Stimulated activated CD8-positive, alpha-beta memory T cell treated with anti-CD3 and anti-CD28 coated beads, Interleukin-12 subunit alpha, Interleukin-12 subunit beta, amount 100 ng/mL, for 24 hours (primary cell): ENCODE measurements at regions not wholly inside any gene's neighbourhood (a gene's known extent, or its start where the extent isn't known, plus 50 kb on each side); places are given as distances from the start of the nearest gene placed in this dataset.

Source experiments
- DNase-seq: peaks from one replicate; pipeline ENCODE4 v3.0.0-alpha.2; 2020; ENCODE audit errors: extremely low read depth

DNA sequence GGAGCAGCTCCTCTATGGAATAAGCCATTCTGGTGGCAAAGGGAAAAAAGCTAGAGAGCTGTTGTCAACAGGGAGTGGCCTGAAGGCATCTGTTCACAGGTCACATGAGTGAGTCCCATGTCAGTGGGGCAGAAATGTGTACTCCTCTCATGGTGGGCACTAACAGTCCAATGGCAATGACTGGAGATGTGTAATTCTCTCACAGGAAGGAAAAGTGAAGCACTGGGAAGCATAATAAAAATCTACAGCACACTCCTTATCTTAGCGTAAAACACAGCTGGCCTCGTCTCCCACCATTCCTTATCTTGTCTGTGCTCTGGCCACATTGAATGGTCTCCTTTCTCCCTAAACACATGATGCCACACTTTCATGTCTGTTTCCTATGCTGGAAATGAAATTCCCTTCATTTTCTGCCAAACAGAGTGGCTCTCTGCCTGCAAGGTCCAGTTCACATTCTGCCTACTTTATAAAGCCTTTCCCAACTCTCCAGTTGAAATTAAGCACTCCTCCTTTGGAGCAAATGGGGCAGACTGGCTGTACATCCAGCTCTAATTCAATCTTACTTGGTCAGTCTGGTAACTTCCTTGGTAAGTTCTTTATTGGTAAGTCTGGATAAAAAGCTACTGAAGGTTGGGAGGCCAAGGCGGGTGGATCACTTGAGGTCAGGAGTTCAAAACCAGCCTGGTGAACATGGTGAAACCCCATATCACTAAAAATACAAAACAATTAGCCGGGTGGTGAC lies 139.8 kb downstream of the RPL22L1 start:
- no peak for DNase-seq

DNA sequence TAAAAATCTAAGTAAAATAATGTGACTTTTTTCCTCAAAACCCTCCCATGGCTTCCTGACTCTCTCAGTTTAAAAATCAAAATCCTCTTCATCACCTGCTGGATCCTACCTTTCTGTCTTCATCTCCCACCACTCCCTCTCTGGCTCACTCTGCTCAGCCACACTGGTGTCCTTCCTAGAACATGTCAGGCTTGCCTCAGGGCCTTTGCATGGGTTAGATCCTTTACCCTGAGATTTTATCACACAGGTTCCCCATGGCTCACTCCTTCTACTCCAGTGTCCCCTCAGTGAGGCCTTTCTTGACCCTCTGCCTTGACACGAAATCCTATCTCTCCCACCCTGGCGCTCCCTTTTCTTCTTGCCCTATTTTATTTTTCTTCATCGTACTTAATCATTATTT lies 141.8 kb downstream of the RPL22L1 start:
- no peak for DNase-seq

DNA sequence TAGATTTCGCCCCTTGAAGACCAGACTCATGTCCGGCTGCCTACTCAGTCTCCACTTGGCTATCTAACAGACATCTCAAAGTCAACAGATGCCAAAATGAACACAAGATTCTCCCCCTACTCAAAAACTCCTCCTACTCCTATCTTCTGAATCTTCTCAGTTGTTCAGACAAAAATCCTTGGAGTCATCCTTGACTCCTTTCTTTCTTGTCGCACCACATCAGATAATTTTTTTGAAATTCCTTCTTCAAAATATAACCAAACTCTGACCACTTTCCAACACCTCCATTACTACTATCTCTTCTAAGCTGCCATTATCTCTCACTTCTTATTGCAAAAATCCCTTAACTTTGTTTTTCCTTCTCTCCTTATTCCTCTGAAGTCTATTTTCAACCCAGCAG lies 141.9 kb upstream of the SLC7A14 start:
- DNase-seq = no peak

DNA sequence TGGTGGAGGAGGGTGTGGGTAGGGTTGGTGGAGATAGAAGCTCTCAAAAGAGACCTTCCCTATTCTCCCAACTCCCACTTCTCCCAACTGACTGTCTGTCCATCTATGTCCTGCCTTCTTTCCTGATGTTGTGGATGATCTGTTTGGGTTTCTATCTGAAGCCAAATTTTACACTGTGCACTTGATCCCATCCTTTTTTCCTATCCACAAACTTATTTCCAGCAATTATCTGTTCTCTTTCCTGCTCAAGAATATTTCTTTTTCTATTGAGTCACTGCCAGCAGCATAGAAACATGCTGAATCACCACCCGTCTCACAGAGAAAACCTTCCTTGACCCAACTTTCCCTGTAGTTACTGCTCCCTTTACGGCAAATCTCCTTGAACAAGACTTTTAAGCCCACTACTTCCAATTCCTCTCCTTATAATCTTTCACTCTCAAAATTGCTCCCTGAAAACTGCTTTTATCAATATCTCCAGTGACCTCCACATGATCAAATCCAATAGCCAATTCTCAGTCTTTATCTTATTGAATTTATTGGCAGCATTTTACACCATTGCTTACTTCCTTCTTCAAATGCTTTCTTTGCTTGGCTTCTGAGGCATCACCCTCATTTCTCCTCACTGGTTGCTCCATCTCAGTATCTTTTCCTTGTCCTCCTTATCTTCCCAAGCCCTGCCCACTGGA lies 141.2 kb upstream of the SLC7A14 start:
- DNase-seq = no peak

DNA sequence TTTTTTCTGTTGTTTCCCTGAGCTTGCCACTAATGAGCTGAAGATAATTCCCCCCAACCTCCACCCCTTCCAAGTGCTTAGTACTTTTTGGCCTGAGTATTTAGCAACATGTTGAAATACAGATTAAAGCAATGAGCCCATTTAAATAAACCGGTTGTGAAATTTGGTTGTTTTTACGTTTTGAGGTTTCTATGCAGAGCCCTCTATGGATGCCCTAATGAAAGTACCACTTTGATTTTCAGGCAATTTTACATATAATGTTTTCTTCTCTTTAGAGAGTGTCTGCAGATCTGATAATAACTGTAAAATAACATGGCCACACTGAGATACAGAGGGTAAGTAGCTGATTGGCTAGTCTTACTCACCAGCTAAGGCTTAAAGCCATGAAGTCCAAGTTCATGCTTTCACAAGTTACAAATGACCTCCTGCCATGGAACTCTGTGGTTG lies 139.4 kb upstream of the SLC7A14 start:
- no peak for DNase-seq

DNA sequence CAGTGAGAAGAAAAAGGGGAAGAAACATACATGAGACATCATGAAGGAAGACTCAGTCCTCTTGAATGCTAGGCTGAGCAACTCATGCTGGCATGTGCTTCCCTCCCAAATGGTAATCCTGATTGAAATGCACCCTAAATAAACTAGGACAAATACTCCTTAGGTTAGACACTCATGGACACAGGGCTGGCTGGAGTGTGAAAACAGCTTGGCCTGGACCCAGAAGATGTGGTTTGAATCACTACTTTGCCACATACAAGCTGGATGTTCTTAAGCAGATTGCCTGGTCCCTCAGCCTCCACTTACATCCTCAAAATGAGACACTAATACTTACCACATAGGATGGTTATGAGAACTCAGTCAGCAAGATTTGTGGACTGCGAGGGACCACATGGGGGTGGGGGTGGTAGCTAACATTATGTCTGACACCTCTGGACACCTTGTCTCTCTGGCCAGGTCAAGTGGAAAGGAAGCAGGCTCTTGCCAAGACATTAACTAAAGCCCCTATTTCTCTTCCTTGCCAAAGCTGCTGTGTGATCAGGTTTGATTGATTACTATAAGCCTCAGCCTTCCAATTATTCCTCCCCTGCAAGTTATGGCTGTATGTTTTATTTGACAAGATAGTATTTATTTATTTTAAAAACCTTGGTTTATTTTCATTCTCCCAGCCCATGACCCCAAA lies 138.9 kb upstream of the SLC7A14 start:
- no peak for DNase-seq

DNA sequence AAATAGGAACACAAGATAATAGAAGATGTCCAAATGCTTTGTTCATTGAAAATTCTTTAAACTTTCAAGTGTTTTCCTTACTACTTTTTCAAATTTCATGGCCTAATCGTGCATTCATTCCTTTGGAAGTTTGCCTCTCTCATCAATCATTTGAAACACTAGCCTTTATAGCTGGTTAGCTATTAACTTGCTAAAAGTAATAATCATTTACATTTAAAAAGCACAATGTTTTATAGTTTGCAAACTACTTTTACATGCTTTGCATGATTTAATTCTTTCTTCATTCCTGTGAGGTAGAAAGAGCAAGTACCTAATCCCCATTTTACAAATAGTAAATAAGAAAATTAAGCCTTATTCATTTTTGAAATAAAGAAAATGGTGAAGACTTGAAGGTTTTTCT lies 137.4 kb upstream of the SLC7A14 start:
- no peak for DNase-seq

DNA sequence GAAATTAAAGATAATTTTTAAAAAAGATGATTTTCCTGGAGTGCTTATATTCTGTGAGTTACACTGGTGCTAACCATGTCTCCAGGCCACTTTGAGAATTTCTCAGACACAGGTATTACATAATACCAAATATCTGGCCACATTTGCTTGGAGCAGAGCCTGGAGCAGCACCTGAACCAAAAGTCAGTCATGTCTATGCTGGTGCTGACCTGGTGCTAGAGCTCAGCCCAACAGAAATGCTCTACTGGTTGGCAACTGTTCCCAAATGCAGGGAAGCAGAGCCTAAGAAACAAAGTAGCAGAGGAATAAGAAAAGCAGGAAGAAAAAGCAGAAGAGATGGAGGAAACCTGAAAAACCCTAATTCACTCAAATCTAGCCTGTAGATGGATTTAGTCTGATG lies 135.7 kb upstream of the SLC7A14 start:
- no peak for DNase-seq

DNA sequence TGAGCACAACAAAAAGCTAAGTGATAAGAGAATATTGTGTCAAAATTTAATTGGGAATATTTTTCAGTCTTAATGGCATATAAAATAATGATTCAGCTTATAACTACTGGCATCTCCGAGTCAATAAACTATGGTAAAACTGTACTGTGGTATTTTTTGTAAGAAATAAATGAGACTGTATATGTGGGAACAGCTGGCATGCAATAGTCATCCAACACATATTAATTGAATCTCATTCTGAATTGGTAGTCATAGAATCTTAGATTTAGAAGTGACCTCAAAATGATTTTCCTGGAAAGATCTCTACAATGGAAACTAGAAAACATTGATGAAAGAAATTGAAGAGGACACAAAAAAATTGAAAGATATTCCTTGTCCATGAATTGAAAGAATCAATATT lies 133.4 kb upstream of the SLC7A14 start:
- no peak for DNase-seq

DNA sequence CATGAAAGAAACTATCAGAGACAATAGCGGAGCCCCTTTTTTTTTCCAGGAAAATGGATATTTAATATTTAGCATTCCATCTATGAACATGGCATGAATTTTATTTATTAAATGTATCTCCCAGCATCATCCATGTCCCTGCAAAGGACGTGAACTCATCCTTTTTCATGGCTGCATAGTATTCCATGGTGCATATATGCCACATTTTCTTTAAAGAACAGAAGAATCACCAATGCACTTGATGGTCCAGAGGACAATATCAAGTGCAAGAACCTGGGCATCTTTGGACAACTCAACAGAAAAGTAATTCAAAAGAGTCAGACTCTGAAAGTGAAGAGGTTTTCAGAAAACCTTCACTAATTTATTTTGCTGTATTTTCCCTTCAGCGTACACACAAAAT lies 133.0 kb upstream of the SLC7A14 start:
- no peak for DNase-seq

DNA sequence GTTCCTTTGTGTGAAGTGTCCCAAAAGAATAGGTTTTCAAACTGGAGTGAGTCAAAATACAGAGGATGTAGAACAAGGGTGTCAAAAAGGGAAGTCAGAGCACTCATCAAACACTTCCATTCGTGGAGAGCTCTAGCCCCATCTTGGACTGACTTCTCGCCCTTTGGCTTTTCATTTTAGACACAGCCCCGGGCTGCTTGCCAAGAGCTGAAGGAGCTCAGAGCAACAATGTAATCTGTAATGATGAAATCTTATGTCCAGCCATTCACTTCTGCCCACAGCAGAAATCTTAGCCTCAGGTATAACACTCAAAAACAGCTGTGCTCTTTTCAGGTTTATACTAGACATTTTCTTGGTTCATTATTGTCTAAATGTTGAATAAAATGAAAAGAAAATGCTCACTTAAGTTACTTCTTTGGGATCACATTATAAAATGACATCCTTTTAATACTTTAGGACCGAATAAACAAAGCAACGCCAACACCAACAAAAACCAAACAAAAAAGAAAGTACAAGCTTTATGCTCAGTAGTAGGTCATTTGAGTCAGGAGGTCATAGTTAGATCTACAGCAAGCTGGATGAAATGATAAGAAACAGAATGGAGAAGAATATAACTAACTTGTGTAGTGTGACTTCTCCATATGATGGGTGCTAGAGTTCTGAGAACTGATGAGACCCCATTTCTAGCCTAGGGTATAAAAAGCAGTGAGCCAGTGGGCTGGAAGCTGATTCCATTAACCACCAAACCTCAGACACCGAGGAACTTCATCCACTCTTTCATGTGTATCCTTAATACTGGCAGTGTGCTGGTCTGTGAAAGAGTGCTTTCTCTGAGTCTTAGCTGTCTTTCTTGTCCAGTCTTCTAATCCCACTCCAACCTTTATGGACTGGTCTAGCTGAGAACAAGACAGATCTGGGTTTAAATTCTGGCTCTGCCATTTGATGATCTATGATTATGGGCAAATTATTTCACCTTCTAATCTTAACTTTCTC lies 131.8 kb upstream of the SLC7A14 start:
- DNase-seq = no peak

DNA sequence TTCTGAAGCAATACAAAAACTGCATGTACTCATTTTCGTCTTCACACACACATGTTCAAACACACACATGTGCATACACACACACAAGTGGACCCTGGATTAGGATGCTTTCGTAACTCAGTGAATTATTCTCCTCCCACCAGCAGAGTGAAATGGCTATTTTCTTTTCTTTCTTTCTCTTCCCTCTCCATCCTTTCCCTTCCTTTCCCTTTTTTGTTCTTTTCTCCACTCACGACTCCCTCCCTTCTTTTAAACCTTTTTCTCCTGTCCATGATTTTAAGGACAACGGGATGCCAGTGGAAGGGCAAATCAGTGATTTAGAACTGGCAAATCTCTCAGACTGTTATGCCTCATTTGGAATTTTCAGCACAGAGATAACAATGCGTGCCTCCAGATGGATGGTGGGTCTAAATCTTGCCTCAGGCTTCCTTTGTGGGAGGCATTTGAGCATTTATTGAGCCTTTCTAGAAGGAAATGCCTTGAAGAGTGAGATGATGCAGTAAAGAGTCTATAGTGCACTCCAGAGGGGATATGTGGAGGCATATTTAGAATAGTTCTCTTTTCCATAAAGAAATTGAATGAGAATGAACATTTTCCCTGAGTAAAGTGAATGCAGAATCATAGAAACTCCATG lies 130.4 kb upstream of the SLC7A14 start:
- DNase-seq = no peak

DNA sequence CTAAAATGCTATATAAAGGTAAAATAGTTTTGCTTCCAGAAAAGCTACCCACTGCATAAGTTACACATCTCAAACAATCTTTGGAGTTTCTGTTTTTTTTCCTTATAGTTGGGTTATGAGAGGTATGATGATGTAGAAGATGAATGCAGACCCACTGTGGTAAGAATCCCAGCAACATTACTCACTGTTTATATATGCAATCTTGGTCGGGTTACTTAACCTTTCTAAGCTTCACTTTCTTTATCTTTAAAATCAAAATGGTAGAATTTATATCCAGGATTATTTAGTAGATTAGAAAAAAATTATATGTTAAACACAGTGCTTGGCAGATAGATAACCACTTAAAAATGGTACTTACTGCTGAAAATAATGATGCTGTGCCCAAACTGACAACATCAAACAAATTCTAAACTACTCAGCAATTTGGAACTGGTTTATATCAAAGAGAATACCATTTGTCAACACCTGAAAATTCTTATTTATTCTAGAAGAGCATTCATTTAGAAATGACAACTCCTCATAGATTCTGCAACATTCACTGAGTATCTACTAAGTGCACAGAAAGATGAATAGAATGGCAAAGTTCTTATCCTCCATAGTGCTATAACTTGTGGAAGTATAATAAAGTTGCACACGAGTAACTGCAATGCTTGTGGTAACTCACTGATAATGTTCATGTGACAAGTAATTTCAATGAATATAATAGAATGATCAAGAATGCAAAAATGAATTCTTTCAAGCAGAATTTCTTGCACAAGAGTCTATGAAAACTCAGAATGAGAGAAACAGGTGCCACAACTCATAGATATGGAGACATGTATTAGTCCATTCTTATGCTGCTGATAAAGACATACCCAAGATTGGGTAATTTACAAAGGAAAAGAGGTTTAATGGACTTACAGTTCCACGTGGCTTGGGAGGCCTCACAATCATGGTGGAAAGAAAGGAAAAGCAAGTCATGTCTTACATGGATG lies 129.0 kb upstream of the SLC7A14 start:
- DNase-seq = no peak

DNA sequence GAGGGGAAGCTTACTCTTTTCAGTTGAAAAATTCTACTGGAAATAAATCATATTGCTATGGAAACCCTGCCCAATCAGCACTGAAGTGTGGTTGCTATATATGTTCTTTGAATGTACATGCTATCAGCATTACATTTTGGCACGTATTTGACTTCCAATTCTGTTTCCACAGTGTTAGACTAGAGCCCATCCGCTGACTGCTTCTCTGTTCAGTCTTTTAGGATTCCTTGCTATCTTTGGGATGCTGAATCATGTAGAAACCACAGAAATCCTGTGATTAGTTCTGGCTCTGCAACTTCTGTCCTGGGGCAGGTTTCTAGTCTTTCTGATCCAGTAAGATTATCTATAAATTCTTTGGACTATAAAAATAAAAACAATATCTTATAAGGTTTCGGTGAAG lies 128.2 kb upstream of the SLC7A14 start:
- no peak for DNase-seq

DNA sequence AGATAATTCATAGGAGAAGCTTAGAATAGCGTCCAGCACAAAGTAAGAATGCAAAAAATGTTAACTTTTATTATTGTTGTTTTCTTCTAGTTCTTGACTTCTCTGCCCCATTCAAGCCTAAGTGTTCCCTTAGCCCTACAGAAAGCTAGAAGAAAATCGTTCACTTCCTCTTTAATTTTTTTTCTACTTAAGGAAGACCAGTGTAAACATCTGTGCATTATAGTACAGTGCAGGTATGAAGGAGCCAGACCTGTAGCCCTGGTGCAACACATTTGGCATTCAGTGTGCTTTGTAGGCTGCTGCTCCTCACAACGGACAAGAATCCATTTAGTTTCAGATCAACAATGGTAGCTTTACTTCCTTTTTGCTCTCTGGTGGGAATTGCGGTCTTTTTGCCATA lies 127.8 kb upstream of the SLC7A14 start:
- no peak for DNase-seq

DNA sequence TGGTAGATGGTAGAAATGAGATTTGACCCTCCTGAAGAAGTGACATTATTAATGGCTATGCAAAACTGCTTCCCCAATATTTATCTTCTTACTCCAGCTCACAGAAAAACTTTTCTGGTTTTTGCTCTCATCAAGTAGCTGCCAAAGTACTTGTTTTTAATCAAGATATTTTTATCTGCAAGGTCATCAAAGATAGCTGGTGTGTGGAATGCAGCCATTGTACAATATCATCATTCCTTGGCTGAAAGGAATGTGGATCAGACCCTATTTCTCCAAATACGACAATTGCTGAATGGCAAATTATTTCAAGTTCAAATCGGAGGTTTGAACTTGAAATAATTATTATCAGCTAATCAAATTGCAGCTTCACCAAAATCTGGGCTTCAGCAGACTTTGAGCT lies 126.9 kb upstream of the SLC7A14 start:
- no peak for DNase-seq

DNA sequence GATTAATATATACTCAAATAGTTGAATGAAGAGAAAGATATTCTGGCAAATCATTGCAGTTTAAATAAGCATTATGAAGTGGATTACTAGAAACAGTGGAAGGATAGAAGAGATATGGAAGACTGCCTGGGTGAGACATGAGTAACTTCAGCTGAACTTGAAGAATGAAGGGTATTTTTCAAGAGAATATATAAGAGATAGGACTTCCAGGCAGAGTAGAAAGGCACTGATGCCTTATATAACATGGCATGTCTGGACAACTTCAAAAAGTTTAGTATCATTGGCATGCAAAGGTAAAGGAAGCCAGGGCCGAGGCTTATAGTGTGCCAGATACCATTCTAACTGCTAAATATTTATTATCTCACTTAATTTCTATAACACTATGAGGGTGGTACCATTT lies 126.5 kb upstream of the SLC7A14 start:
- DNase-seq = no peak

DNA sequence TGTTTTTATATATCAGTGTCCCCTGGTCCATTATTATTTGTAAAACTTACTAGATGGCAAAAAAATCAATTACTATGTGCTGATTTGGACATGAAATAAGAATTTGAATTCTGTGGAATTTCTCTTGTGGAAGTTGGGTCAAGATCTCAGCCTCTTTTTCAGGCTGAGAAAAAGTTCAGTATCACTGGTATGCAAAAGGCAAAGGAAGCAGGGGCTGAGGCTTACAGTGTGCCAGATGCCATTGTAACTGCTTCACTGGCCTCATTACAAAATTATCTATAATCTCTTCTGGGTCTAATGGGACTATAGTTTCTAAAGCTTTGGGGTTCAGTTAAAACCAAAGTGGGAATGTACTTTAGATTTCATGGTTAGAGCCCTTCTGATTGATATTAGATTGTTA lies 125.9 kb upstream of the SLC7A14 start:
- DNase-seq = no peak

DNA sequence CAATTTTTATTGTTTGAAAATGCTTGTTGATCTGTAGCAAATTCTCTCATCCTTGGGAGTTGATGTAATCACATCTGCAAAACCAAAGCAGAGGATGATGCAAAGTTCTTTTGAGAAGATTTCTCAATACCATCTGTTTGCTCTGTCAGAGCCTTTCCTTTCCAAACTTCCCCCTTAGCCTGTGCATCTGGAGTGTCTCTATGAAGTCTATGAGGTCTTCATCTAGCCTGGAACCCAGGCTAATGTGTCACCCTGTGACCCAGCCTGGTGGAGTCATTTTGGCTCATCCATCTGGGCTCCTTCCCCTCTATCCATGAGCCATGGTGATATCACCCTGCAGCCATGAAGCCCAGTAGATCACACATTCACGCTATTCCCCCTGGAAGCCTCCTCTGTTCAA lies 123.2 kb upstream of the SLC7A14 start:
- no peak for DNase-seq

DNA sequence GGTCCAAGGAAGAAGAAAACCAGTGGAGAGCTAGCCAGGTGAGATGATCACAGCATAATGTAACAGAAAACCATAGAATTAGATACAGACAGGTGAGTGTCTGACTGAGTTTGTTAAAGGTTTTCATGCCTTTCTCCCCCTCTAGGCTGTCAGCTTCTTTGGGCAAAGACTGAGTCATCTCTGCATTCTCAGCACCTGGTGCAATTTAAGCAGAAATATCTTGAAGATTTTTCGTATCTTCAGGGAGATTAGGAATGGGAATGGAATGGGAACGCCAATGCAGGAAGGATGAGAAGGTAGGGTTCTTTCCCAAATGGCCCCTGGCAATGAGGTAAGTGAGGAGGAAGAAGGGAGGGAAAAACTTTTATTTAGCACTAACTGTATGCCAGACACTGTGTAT lies 122.0 kb upstream of the SLC7A14 start:
- no peak for DNase-seq
